Prostate gland (tissue), 2 donors: ENCODE measurements at regions not wholly inside any gene's neighbourhood (a gene's known extent, or its start where the extent isn't known, plus 50 kb on each side); places are given as distances from the start of the nearest gene placed in this dataset.

ENCODE experiments used
- DNase-seq: peaks from one replicate; pipeline ENCODE4 v3.0.0-alpha.2; 2019; ENCODE audit warnings: low spot score
- H3K27ac ChIP-seq, 2 donors: fragments of 200-600 bp; sonication (generic); 2 replicates each; pipeline ENCODE4 v1.5.1; 2017 to 2019
- H3K27me3 ChIP-seq: fragments of 200-600 bp; sonication (generic); replicated peaks from 2 replicates; pipeline ENCODE4 v1.5.1; 2019; ENCODE audit not compliant: insufficient read depth
- H3K36me3 ChIP-seq, 2 donors: fragments of 200-600 bp; sonication (generic); 1 replicate in 1 of 2; 2 replicates in 1 of 2; pipeline versions ENCODE4 v1.5.1 to v1.8.1; 2017 to 2019
- H3K4me1 ChIP-seq: fragments of 200-600 bp; sonication (generic); replicated peaks from 2 replicates; pipeline ENCODE4 v1.5.1; 2019
- H3K4me3 ChIP-seq, 2 donors: fragments of 200-600 bp; sonication (generic); 2 replicates each; pipeline ENCODE4 v1.5.1; 2017 to 2019
- H3K9me3 ChIP-seq: fragments of 200-600 bp; sonication (generic); 2 replicates; pipeline ENCODE4 v1.5.1; 2017
- POLR2A ChIP-seq: fragments of 450-650 bp; IDR thresholded peaks from one replicate; pipeline ENCODE4 v1.6.1; 2016; ENCODE audit warnings: antibody characterized with exemption, mild to moderate bottlenecking
- POLR2AphosphoS5 ChIP-seq: sonication (generic); formaldehyde crosslinking; IDR thresholded peaks from one replicate; pipeline ENCODE4 v1.6.1; 2017; ENCODE audit warnings: antibody characterized with exemption
- WGBS: methylation state at CpG from one replicate; pipeline ENCODE4 v1.1.5; 2018; 5-methylcytosine and 5-hydroxymethylcytosine counted together
- intact Hi-C: fragments of 100-400 bp; cut with DNase I; formaldehyde crosslinking; loops from one replicate; pipeline ENCODE4 v1.14.2; 2022
- TF ChIP-seq, protein P1 (sequence below), 4 experiments: fragments of 200-600 bp in 2 of 4; fragments of 450-650 bp in 2 of 4; sonication (generic) in 2 of 4; IDR thresholded peaks; 1 replicate in 3 of 4; 2 replicates in 1 of 4; pipeline ENCODE4 v1.5.1; 2016 to 2019; ENCODE audit warnings: antibody characterized with exemption in 4 of 4, mild to moderate bottlenecking in 2 of 4, moderate library complexity in 2 of 4

DNA sequence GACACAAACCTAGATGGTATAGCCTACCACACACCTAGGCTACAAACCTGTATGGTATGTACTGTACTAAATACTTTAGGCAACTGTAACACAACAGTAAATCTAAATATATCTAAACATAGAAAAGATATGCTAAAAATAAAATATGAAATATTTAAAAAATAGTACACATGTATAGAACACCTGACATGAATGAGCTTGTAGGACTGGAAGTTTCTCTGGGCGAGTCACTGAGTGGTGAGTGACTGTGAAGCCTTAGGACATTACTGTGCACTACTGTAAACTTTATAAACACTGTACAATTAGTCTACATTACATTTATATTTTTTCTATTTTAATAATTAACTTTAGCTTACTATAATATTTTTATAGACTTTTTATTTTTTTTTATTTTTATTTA, 1301.3 kb downstream of the FAM181B start:
- WGBS, result 93% methylated on average over 1 of the region's 1 CpG
- TF ChIP-seq POLR2A (no peak), POLR2AphosphoS5 (no peak)
- TF ChIP-seq, protein P1, sequence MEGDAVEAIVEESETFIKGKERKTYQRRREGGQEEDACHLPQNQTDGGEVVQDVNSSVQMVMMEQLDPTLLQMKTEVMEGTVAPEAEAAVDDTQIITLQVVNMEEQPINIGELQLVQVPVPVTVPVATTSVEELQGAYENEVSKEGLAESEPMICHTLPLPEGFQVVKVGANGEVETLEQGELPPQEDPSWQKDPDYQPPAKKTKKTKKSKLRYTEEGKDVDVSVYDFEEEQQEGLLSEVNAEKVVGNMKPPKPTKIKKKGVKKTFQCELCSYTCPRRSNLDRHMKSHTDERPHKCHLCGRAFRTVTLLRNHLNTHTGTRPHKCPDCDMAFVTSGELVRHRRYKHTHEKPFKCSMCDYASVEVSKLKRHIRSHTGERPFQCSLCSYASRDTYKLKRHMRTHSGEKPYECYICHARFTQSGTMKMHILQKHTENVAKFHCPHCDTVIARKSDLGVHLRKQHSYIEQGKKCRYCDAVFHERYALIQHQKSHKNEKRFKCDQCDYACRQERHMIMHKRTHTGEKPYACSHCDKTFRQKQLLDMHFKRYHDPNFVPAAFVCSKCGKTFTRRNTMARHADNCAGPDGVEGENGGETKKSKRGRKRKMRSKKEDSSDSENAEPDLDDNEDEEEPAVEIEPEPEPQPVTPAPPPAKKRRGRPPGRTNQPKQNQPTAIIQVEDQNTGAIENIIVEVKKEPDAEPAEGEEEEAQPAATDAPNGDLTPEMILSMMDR (IDR thresholded peaks at IDR 0.05), result no peak
- H3K9me3 ChIP-seq, result no peaks in the 10 kb centered on the region

GRCh38 chr11:81424822-81425221, 1308.8 kb downstream of the FAM181B start:
- Histone ChIP-seq H3K9me3 (no peaks in the 10 kb centered on the region), H3K4me3 (no peak overlapping the region), H3K27me3 (no peaks in the 10 kb centered on the region), H3K4me1 (no peaks in the 10 kb centered on the region), H3K36me3 (no peaks in the 10 kb centered on the region), H3K27ac (no peak overlapping the region)
- intact Hi-C loops, result no loop called here
- no peak for TF ChIP-seq POLR2A
- TF ChIP-seq, protein P1 (IDR thresholded peaks at IDR 0.05), result no peak
- TF ChIP-seq POLR2AphosphoS5, result no peak
- DNase-seq, result no peak
- WGBS, result 95% methylated on average over 2 of the region's 2 CpGs

More for the DNA sequence above, 1301.3 kb downstream of the FAM181B start:
- no peak for DNase-seq
- Histone ChIP-seq H3K27me3 (no peaks in the 10 kb centered on the region), H3K27ac (no peak overlapping the region), H3K36me3 (no peaks in the 10 kb centered on the region), H3K4me3 (no peak overlapping the region), H3K4me1 (no peaks in the 10 kb centered on the region)
- intact Hi-C loops, result no loop called here

DNA sequence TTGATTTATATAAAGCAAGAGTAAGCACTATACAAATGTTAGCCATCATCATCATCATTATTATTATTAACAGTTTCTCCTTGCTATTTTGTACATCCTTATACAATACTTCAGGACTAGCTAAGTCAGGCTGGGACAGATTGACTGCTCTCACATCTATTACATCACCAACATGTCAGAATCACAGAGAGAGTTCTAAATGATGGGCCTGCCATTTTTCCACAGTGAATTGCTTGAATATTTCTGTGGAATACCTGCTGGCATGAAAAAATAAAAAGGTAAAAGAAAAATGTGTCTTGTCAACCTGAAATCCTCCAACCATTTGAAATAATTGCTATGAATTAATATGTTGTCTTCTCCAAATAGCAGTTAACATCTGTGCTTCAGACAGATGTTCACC, 1311.3 kb downstream of the FAM181B start:
- intact Hi-C loops, result no loop called here
- TF ChIP-seq POLR2A (no peak), POLR2AphosphoS5 (no peak)
- TF ChIP-seq, protein P1 (IDR thresholded peaks at IDR 0.05), result no peak
- Histone ChIP-seq H3K9me3 (no peaks in the 10 kb centered on the region), H3K27me3 (no peaks in the 10 kb centered on the region), H3K36me3 (no peaks in the 10 kb centered on the region), H3K4me3 (no peak overlapping the region), H3K27ac (no peak overlapping the region), H3K4me1 (no peaks in the 10 kb centered on the region)
- no peak for DNase-seq

- H3K4me1 ChIP-seq, result no peaks in the 10 kb centered on the region
- H3K27ac ChIP-seq, result no peak overlapping the region
- H3K9me3 ChIP-seq, result no peaks in the 10 kb centered on the region
- H3K4me3 ChIP-seq, result no peak overlapping the region
- no peak for DNase-seq
- TF ChIP-seq, protein P1 (IDR thresholded peaks at IDR 0.05), result no peak
- TF ChIP-seq POLR2AphosphoS5 (no peak), POLR2A (no peak)
- no peaks in the 10 kb centered on the region for H3K36me3 ChIP-seq
- intact Hi-C loops, result no loop called here
- 94% methylated on average over 18 of the region's 18 CpGs for WGBS
- H3K27me3 ChIP-seq, result no peaks in the 10 kb centered on the region
These were observed 1312.3 kb downstream of the FAM181B start for GRCh38 chr11:81421251-81421860.

DNA sequence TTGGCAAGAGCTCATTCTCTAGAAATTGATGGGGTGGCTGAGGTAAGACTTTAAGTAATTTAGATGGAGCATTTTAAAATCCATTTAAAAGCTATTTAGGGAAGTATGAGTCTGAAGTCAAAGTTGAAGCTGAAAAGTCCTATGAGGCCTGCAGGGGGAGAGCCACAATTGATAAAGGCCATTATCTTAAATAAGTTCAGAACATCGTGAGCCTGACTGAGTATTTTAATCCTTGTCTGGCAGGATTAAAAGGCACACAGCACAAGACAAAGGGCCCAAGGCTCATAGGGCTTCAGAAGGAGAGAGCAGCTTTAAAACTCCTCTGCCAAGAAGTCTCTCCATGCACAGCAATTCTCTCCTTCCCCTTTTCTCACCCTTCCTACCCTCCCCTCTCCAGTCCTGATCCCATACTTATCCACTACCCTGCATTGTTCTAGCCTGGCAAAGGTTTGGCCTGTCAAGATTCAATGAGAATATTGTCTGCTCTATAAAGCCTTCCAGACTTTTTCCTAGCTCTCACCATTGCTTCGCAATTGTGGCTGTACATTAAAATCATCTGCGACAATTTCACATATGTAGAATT, 1312.9 kb downstream of the FAM181B start:
- Histone ChIP-seq H3K36me3 (no peaks in the 10 kb centered on the region), H3K27me3 (no peaks in the 10 kb centered on the region), H3K4me3 (no peak overlapping the region), H3K9me3 (no peaks in the 10 kb centered on the region), H3K27ac (no peak overlapping the region), H3K4me1 (no peaks in the 10 kb centered on the region)
- DNase-seq, result no peak
- TF ChIP-seq POLR2AphosphoS5 (no peak), POLR2A (no peak)
- TF ChIP-seq, protein P1 (IDR thresholded peaks at IDR 0.05), result no peak
- intact Hi-C loops, result no loop called here
- 61% methylated on average over 3 of the region's 3 CpGs for WGBS
